Type B pancreatic cell (in vitro differentiated cells): ENCODE measurements at regions not wholly inside any gene's neighbourhood (a gene's known extent, or its start where the extent isn't known, plus 50 kb on each side); places are given as distances from the start of the nearest gene placed in this dataset.

Experiments
- DNase-seq: peaks from one replicate; pipeline ENCODE4 v3.0.0; 2021; ENCODE audit warnings: mixed read lengths; ENCODE audit not compliant: unreplicated experiment; ENCODE audit errors: extremely low spot score
- H3K27ac Mint-ChIP-seq: 2 replicates; pipeline ENCODE4 v1.8.0; 2021; ENCODE audit warnings: mild to moderate bottlenecking, mixed read lengths
- H3K27me3 Mint-ChIP-seq: 2 replicates; pipeline ENCODE4 v1.8.0; 2021; ENCODE audit warnings: mixed read lengths
- H3K36me3 Mint-ChIP-seq: 2 replicates; pipeline ENCODE4 v1.8.0; 2021; ENCODE audit warnings: mixed read lengths
- H3K4me1 Mint-ChIP-seq: one replicate; pipeline ENCODE4 v1.8.0; 2021; ENCODE audit warnings: mixed read lengths; ENCODE audit not compliant: unreplicated experiment
- H3K4me3 Mint-ChIP-seq: 2 replicates; pipeline ENCODE4 v1.8.0; 2021; ENCODE audit warnings: mild to moderate bottlenecking, mixed read lengths
- H3K9me3 Mint-ChIP-seq: 2 replicates; pipeline ENCODE4 v1.8.0; 2021; ENCODE audit warnings: mixed read lengths
- TF ChIP-seq, protein P1 (sequence below): fragments of 200-600 bp; sonication (generic); conservative IDR thresholded peaks from 2 replicates; pipeline ENCODE4 v1.5.0; 2021; ENCODE audit warnings: antibody characterized with exemption, mild to moderate bottlenecking

DNA sequence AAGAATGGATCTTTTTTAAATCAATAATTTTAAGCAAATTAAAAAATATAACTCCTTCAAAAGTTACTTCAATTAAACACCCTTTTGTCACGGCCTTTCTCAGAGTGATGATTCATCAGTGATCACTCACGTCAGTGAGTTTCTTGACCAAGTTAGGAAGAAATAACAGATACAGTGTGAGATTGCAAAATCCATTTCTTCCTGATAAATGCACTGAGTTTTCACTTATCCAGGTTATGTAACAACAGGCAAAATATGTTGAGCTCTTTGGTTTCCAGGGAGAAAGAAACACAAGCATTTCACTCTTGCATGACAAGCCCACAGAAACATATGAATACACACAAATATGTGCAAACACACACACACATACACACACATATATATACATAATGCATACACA, 195.9 kb upstream of the CYRIA start:
- Mint-ChIP-seq H3K27ac (no peak overlapping the region), H3K9me3 (no peaks in the 10 kb centered on the region), H3K4me1 (no peaks in the 10 kb centered on the region), H3K36me3 (no peaks in the 10 kb centered on the region), H3K4me3 (no peak overlapping the region), H3K27me3 (no peaks in the 10 kb centered on the region)
- TF ChIP-seq, protein P1, sequence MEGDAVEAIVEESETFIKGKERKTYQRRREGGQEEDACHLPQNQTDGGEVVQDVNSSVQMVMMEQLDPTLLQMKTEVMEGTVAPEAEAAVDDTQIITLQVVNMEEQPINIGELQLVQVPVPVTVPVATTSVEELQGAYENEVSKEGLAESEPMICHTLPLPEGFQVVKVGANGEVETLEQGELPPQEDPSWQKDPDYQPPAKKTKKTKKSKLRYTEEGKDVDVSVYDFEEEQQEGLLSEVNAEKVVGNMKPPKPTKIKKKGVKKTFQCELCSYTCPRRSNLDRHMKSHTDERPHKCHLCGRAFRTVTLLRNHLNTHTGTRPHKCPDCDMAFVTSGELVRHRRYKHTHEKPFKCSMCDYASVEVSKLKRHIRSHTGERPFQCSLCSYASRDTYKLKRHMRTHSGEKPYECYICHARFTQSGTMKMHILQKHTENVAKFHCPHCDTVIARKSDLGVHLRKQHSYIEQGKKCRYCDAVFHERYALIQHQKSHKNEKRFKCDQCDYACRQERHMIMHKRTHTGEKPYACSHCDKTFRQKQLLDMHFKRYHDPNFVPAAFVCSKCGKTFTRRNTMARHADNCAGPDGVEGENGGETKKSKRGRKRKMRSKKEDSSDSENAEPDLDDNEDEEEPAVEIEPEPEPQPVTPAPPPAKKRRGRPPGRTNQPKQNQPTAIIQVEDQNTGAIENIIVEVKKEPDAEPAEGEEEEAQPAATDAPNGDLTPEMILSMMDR: no peak
- DNase-seq: no peak

DNA sequence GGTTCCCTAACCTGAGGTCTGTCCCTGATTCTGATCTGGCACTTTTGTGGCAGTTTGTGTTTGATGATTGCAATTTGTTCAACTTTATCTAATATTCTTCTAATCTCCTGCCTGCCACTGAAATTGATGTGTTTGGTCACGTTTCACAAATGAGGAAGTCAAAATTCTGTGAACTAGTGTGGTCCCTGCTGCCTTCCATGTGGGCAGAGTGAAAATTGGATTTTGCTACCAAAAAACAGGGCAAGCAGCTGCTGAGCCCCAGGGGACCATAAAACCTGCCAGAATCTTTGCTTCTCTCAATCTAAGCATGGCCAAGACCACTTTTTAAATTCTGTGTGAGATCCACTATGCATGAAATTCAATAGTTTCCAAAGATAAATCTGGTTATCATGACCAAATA, 195.5 kb upstream of the CYRIA start:
- TF ChIP-seq, protein P1: no peak
- Mint-ChIP-seq H3K27ac (no peak overlapping the region), H3K4me1 (no peaks in the 10 kb centered on the region), H3K9me3 (no peaks in the 10 kb centered on the region), H3K4me3 (no peak overlapping the region), H3K36me3 (no peaks in the 10 kb centered on the region), H3K27me3 (no peaks in the 10 kb centered on the region)
- no peak for DNase-seq

DNA sequence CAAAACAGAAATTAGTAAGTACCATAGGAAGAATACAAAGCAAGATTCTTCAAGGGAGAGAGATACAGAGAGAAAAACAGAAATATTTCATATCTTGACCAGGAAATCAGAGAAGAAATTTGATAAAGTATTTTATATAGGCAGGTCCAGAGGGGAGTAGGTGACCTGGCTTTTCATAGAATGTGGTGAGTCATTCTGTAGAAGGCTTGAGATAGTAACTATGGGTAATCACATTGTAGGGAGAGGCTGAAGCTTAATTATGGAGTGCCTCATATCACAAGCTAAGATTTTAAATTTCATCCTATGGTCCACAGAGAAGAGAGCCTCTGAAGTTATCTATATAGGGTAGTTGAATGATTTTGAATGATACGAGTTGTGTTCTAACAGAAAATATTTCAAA, 195.0 kb upstream of the CYRIA start:
- Mint-ChIP-seq H3K4me3 (no peak overlapping the region), H3K27me3 (no peaks in the 10 kb centered on the region), H3K9me3 (no peaks in the 10 kb centered on the region), H3K4me1 (no peaks in the 10 kb centered on the region), H3K36me3 (no peaks in the 10 kb centered on the region), H3K27ac (no peak overlapping the region)
- TF ChIP-seq, protein P1: no peak
- DNase-seq: no peak

DNA sequence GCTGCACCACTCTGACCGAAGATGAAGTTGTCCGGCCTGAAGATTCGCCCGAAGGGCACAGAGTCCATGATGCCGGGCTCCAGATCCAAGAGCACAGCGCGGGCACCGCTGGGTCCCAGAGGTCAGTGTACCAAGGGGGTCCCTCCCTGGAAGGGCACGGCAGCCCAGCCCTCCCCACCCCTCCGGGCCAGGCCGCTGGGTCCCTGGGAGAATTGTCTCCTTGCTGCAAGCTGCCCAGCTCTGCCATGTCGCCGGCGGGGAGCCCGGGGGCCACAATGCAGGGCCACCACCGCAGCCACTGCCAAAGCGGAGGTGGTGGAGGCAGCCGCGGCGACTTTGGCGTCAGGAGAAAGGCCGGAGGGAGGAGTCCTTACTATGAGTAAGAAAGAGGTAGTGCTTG, 189.5 kb upstream of the CYRIA start:
- no peak overlapping the region for H3K27ac Mint-ChIP-seq
- no peak for DNase-seq
- no peaks in the 10 kb centered on the region for H3K36me3 Mint-ChIP-seq
- H3K4me1 Mint-ChIP-seq: no peaks in the 10 kb centered on the region
- TF ChIP-seq, protein P1: no peak
- H3K9me3 Mint-ChIP-seq: no peaks in the 10 kb centered on the region
- no peaks in the 10 kb centered on the region for H3K27me3 Mint-ChIP-seq
- no peak overlapping the region for H3K4me3 Mint-ChIP-seq

DNA sequence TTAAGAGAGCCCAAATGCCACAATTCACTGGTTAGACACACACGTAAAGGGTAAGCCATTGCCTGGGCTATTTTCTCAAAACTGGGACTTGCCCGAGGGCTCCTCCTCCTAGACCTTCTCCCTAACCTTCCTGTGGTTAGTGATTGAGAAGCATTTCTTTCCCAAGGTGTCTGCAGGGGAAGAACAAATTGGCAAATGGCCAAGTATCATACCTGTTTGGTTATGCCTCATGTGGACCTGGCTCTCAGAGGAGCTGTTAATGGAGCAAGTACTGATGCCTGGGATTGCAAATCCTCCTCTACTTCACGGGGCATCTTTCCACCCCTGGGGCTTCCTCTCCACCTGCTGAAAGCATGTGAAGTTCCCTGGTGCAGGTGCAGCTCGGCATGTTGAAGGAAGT, 187.5 kb upstream of the CYRIA start:
- H3K4me3 Mint-ChIP-seq: no peak overlapping the region
- H3K4me1 Mint-ChIP-seq: no peaks in the 10 kb centered on the region
- no peaks in the 10 kb centered on the region for H3K27me3 Mint-ChIP-seq
- H3K9me3 Mint-ChIP-seq: no peaks in the 10 kb centered on the region
- no peak overlapping the region for H3K27ac Mint-ChIP-seq
- TF ChIP-seq, protein P1: no peak
- H3K36me3 Mint-ChIP-seq: no peaks in the 10 kb centered on the region
- no peak for DNase-seq

DNA sequence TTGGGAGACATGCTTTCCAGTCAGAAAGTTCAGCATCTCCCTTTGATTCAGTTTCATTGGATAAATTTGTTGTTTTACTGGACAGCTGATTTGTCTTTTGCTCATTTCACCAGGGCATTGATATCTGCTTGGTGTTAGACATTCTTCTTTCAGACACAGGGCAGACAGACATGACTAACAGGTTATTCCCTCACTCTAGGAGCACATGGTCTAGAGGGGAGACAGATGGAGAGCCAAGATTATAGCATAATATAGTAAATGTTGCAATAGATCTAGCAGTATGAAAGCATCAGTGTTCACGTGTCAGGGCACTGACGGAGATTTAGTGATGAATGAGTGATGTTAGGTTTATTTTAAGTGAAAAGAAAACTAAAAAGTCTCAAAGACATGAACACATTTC, 187.0 kb upstream of the CYRIA start:
- Mint-ChIP-seq H3K4me1 (no peaks in the 10 kb centered on the region), H3K4me3 (no peak overlapping the region), H3K27me3 (no peaks in the 10 kb centered on the region), H3K36me3 (no peaks in the 10 kb centered on the region), H3K9me3 (no peaks in the 10 kb centered on the region), H3K27ac (no peak overlapping the region)
- TF ChIP-seq, protein P1: no peak
- DNase-seq: no peak
